Esophagus squamous epithelium (tissue), 5 donors: ENCODE measurements at regions not wholly inside any gene's neighbourhood (a gene's known extent, or its start where the extent isn't known, plus 50 kb on each side); places are given as distances from the start of the nearest gene placed in this dataset.

Source experiments
- DNase-seq: peaks from one replicate; lab custom pipeline; 2025; lab: John Stamatoyannopoulos, UW
- H3K27ac ChIP-seq, 4 donors: fragments of 200-600 bp; sonication (generic); one replicate each; pipeline ENCODE4 v1.5.1; 2016 to 2019; ENCODE audit warnings: mild to moderate bottlenecking in 1 of 4
- H3K27me3 ChIP-seq, 4 donors: fragments of 200-600 bp; sonication (generic); 1 replicate in 3 of 4; 2 replicates in 1 of 4; pipeline versions ENCODE4 v1.5.1 to v1.6.0; 2017 to 2021; ENCODE audit warnings: antibody characterized with exemption in 1 of 4
- H3K36me3 ChIP-seq, 3 donors: fragments of 200-600 bp; sonication (generic); one replicate each; pipeline ENCODE4 v1.5.1; 2016 to 2019
- H3K4me1 ChIP-seq, 3 donors: fragments of 200-600 bp; sonication (generic); one replicate each; pipeline ENCODE4 v1.5.1; 2017 to 2019
- H3K4me3 ChIP-seq, 4 donors: fragments of 200-600 bp; sonication (generic); 1 replicate in 3 of 4; 2 replicates in 1 of 4; pipeline ENCODE4 v1.5.1; 2016 to 2019; ENCODE audit warnings: mild to moderate bottlenecking in 2 of 4, moderate library complexity in 1 of 4
- H3K9me3 ChIP-seq, 3 donors: fragments of 200-600 bp; sonication (generic); one replicate each; pipeline ENCODE4 v1.5.1; 2016 to 2019
- CTCF ChIP-seq, 6 experiments: fragments of 450-650 bp in 4 of 6; fragments of 200-600 bp in 2 of 6; sonication (generic) in 2 of 6; IDR thresholded peaks; one replicate each; pipeline ENCODE4 v1.5.1; 2016 to 2019; ENCODE audit warnings: antibody characterized with exemption in 6 of 6, mild to moderate bottlenecking in 4 of 6, moderate library complexity in 4 of 6
- POLR2A ChIP-seq, 4 donors: fragments of 450-650 bp; IDR thresholded peaks; one replicate each; pipeline ENCODE4 v1.6.1; 2017; ENCODE audit warnings: antibody characterized with exemption in 4 of 4, mild to moderate bottlenecking in 4 of 4, moderate library complexity in 3 of 4
- WGBS, 2 donors: methylation state at CpG; one replicate each; pipeline ENCODE4 v1.1.5; 2018; 5-methylcytosine and 5-hydroxymethylcytosine counted together
- intact Hi-C: fragments of 100-400 bp; cut with DNase I; formaldehyde crosslinking; loops from one replicate; pipeline ENCODE4 v1.15.0; 2022
- donor health status: DM: yes; HTN: yes; CAD: no.

- H3K27ac ChIP-seq, result no peak overlapping the region
- WGBS, 2 donors, result 71 to 100% methylated on average over 1 of the region's 1 CpG
- H3K4me3 ChIP-seq, result no peak overlapping the region
- peaks cover 0 to 14% (median 0%) of the 10 kb centered on the region in 3 donors for H3K4me1 ChIP-seq
- no peaks in the 10 kb centered on the region for H3K36me3 ChIP-seq
- no peak for DNase-seq
- intact Hi-C loops, result no loop called here
- no peak for TF ChIP-seq CTCF (IDR thresholded peaks at IDR 0.05)
- no peaks in the 10 kb centered on the region for H3K9me3 ChIP-seq
- H3K27me3 ChIP-seq, result peaks cover 0 to 52% (median 0%) of the 10 kb centered on the region in 4 donors
These were observed 443.9 kb downstream of the MIAT start for GRCh38 chr22:27101288-27101687.

- Histone ChIP-seq H3K9me3 (no peaks in the 10 kb centered on the region), H3K27me3 (peaks cover 0 to 25% (median 0%) of the 10 kb centered on the region in 4 donors), H3K27ac (no peak overlapping the region), H3K36me3 (no peaks in the 10 kb centered on the region), H3K4me1 (peaks cover 7 to 46% (median 18%) of the 10 kb centered on the region in 3 donors), H3K4me3 (no peak overlapping the region)
- TF ChIP-seq POLR2A (IDR thresholded peaks at IDR 0.05) (no peak), CTCF (IDR thresholded peaks at IDR 0.05) (no peak)
- intact Hi-C loops, result no loop called here
- 64 to 72% methylated on average over 3 of the region's 3 CpGs for WGBS, 2 donors
- no peak for DNase-seq
These were observed 447.1 kb downstream of the MIAT start for GRCh38 chr22:27104449-27104848.

GRCh38 chr22:27105142-27106025 lies 448.0 kb downstream of the MIAT start:
- peak overlapping the region in 3 of 4 donors; percentile 61 to 72 (median 67) for H3K27ac ChIP-seq
- H3K27me3 ChIP-seq, result peaks cover 0 to 16% (median 0%) of the 10 kb centered on the region in 4 donors
- H3K4me3 ChIP-seq, result no peak overlapping the region
- H3K4me1 ChIP-seq, result peaks cover 7 to 46% (median 18%) of the 10 kb centered on the region in 3 donors
- H3K9me3 ChIP-seq, result no peaks in the 10 kb centered on the region
- WGBS, 2 donors, result 32 to 41% methylated on average over 9 of the region's 11 CpGs
- TF ChIP-seq CTCF (IDR thresholded peaks at IDR 0.05) (no peak), POLR2A (IDR thresholded peaks at IDR 0.05) (no peak)
- no peaks in the 10 kb centered on the region for H3K36me3 ChIP-seq
- intact Hi-C loops, result no loop called here
- DNase-seq, result no peak

- DNase-seq, result no peak
- Histone ChIP-seq H3K4me1 (peaks cover 7 to 50% (median 18%) of the 10 kb centered on the region in 3 donors), H3K9me3 (no peaks in the 10 kb centered on the region), H3K4me3 (no peak overlapping the region), H3K27me3 (no peaks in the 10 kb centered on the region), H3K27ac (peak overlapping the region in 3 of 4 donors; percentile 61 to 72 (median 67)), H3K36me3 (no peaks in the 10 kb centered on the region)
- intact Hi-C loops, result no loop called here
- WGBS, 2 donors, result 60 to 81% methylated on average over 2 to 4 of the region's 4 CpGs
- TF ChIP-seq POLR2A (IDR thresholded peaks at IDR 0.05) (no peak), CTCF (IDR thresholded peaks at IDR 0.05) (no peak)
These were observed 449.6 kb downstream of the MIAT start for GRCh38 chr22:27106985-27107384.

GRCh38 chr22:27107386-27107785 lies 450.0 kb downstream of the MIAT start:
- Histone ChIP-seq H3K27ac (peak overlapping the region in 3 of 4 donors; percentile 61 to 72 (median 67)), H3K9me3 (no peaks in the 10 kb centered on the region), H3K27me3 (no peaks in the 10 kb centered on the region), H3K36me3 (no peaks in the 10 kb centered on the region), H3K4me3 (no peak overlapping the region), H3K4me1 (peaks cover 7 to 50% (median 18%) of the 10 kb centered on the region in 3 donors)
- intact Hi-C loops, result no loop called here
- no peak for DNase-seq
- no peak for TF ChIP-seq POLR2A (IDR thresholded peaks at IDR 0.05)
- TF ChIP-seq CTCF (IDR thresholded peaks at IDR 0.05), result no peak
- 53 to 64% methylated on average over 2 of the region's 2 CpGs for WGBS, 2 donors
